Prostate gland (tissue), 2 donors: ENCODE measurements at regions not wholly inside any gene's neighbourhood (a gene's known extent, or its start where the extent isn't known, plus 50 kb on each side); places are given as distances from the start of the nearest gene placed in this dataset.

Source experiments
- DNase-seq: peaks from one replicate; pipeline ENCODE4 v3.0.0-alpha.2; 2019; ENCODE audit warnings: low spot score
- H3K27ac ChIP-seq, 2 donors: fragments of 200-600 bp; sonication (generic); 2 replicates each; pipeline ENCODE4 v1.5.1; 2017 to 2019
- H3K27me3 ChIP-seq: fragments of 200-600 bp; sonication (generic); replicated peaks from 2 replicates; pipeline ENCODE4 v1.5.1; 2019; ENCODE audit not compliant: insufficient read depth
- H3K36me3 ChIP-seq, 2 donors: fragments of 200-600 bp; sonication (generic); 1 replicate in 1 of 2; 2 replicates in 1 of 2; pipeline versions ENCODE4 v1.5.1 to v1.8.1; 2017 to 2019
- H3K4me1 ChIP-seq: fragments of 200-600 bp; sonication (generic); replicated peaks from 2 replicates; pipeline ENCODE4 v1.5.1; 2019
- H3K4me3 ChIP-seq, 2 donors: fragments of 200-600 bp; sonication (generic); 2 replicates each; pipeline ENCODE4 v1.5.1; 2017 to 2019
- H3K9me3 ChIP-seq: fragments of 200-600 bp; sonication (generic); 2 replicates; pipeline ENCODE4 v1.5.1; 2017
- POLR2A ChIP-seq: fragments of 450-650 bp; IDR thresholded peaks from one replicate; pipeline ENCODE4 v1.6.1; 2016; ENCODE audit warnings: antibody characterized with exemption, mild to moderate bottlenecking
- POLR2AphosphoS5 ChIP-seq: sonication (generic); formaldehyde crosslinking; IDR thresholded peaks from one replicate; pipeline ENCODE4 v1.6.1; 2017; ENCODE audit warnings: antibody characterized with exemption
- WGBS: methylation state at CpG from one replicate; pipeline ENCODE4 v1.1.5; 2018; 5-methylcytosine and 5-hydroxymethylcytosine counted together
- intact Hi-C: fragments of 100-400 bp; cut with DNase I; formaldehyde crosslinking; loops from one replicate; pipeline ENCODE4 v1.14.2; 2022
- TF ChIP-seq, protein P1 (sequence below), 4 experiments: fragments of 200-600 bp in 2 of 4; fragments of 450-650 bp in 2 of 4; sonication (generic) in 2 of 4; IDR thresholded peaks; 1 replicate in 3 of 4; 2 replicates in 1 of 4; pipeline ENCODE4 v1.5.1; 2016 to 2019; ENCODE audit warnings: antibody characterized with exemption in 4 of 4, mild to moderate bottlenecking in 2 of 4, moderate library complexity in 2 of 4

DNA sequence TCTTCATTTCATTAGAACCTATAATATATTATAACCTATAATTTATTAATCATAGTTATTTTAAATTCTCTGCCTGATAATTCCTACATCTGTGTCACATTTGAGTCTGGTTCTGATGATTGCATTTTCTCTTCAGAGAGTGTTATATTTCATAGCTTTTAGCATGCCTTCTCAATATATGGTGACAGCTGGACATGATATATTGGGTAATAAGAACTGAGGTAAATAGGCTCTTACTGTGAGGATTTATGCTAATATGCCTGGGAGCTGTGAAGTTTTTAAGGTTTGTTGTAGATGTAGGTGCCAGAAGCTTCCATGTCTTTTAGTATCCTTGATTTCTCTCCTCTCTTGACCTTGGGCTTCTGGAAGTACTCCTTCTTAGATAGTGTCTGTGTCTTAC lies 325.9 kb upstream of the SEMA3D start:
- intact Hi-C loops, result no loop called here
- no peak for DNase-seq
- no peaks in the 10 kb centered on the region for H3K9me3 ChIP-seq

DNA sequence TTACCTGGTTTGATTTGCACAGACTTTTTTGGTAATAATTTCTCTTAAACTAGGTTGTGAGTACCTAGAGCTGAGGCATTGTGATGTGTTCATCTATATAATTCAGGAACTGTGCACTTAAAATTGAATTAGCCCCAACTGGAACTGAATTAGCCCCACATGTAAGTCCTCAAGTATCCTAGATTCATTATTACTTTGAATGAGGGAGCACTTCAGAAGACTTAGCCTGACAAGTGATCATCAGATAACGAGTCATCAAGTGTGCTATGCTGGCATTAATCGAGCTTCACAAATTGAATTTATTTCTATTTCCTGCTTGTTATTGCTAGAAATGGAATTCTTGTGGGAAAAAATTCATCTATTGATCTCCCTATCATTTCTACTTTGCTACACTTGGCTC lies 323.4 kb upstream of the SEMA3D start:
- H3K4me1 ChIP-seq, result no peaks in the 10 kb centered on the region
- WGBS, result 79% methylated on average over 2 of the region's 2 CpGs
- no peak for DNase-seq
- TF ChIP-seq, protein P1, sequence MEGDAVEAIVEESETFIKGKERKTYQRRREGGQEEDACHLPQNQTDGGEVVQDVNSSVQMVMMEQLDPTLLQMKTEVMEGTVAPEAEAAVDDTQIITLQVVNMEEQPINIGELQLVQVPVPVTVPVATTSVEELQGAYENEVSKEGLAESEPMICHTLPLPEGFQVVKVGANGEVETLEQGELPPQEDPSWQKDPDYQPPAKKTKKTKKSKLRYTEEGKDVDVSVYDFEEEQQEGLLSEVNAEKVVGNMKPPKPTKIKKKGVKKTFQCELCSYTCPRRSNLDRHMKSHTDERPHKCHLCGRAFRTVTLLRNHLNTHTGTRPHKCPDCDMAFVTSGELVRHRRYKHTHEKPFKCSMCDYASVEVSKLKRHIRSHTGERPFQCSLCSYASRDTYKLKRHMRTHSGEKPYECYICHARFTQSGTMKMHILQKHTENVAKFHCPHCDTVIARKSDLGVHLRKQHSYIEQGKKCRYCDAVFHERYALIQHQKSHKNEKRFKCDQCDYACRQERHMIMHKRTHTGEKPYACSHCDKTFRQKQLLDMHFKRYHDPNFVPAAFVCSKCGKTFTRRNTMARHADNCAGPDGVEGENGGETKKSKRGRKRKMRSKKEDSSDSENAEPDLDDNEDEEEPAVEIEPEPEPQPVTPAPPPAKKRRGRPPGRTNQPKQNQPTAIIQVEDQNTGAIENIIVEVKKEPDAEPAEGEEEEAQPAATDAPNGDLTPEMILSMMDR (IDR thresholded peaks at IDR 0.05), result no peak
- TF ChIP-seq POLR2AphosphoS5, result no peak
- TF ChIP-seq POLR2A, result no peak
- H3K4me3 ChIP-seq, result no peak overlapping the region
- no peaks in the 10 kb centered on the region for H3K27me3 ChIP-seq
- no peaks in the 10 kb centered on the region for H3K9me3 ChIP-seq
- intact Hi-C loops, result no loop called here
- no peak overlapping the region for H3K27ac ChIP-seq
- H3K36me3 ChIP-seq, result no peaks in the 10 kb centered on the region

More for the DNA sequence above, 325.9 kb upstream of the SEMA3D start:
- Histone ChIP-seq H3K4me3 (no peak overlapping the region), H3K27ac (no peak overlapping the region), H3K36me3 (no peaks in the 10 kb centered on the region), H3K4me1 (no peaks in the 10 kb centered on the region), H3K27me3 (no peaks in the 10 kb centered on the region)
- no peak for TF ChIP-seq POLR2AphosphoS5

- H3K27me3 ChIP-seq, result no peaks in the 10 kb centered on the region
- TF ChIP-seq, protein P1 (IDR thresholded peaks at IDR 0.05), result no peak
- no peak for TF ChIP-seq POLR2AphosphoS5
- no peak for TF ChIP-seq POLR2A
- no peaks in the 10 kb centered on the region for H3K36me3 ChIP-seq
- no peak overlapping the region for H3K27ac ChIP-seq
- 80% methylated on average over 2 of the region's 2 CpGs for WGBS
- H3K4me3 ChIP-seq, result no peak overlapping the region
- H3K9me3 ChIP-seq, result no peaks in the 10 kb centered on the region
- DNase-seq, result no peak
- no peaks in the 10 kb centered on the region for H3K4me1 ChIP-seq
- intact Hi-C loops, result no loop called here
Observed at GRCh38 chr7:85509476-85509875, 322.6 kb upstream of the SEMA3D start.

GRCh38 chr7:85508642-85509410 lies 322.0 kb upstream of the SEMA3D start:
- intact Hi-C loops, result no loop called here
- no peak overlapping the region for H3K27ac ChIP-seq
- no peaks in the 10 kb centered on the region for H3K4me1 ChIP-seq
- H3K9me3 ChIP-seq, result no peaks in the 10 kb centered on the region
- no peaks in the 10 kb centered on the region for H3K36me3 ChIP-seq
- WGBS, result 80% methylated on average over 4 of the region's 4 CpGs
- H3K4me3 ChIP-seq, result no peak overlapping the region
- no peak for DNase-seq
- no peaks in the 10 kb centered on the region for H3K27me3 ChIP-seq
- no peak for TF ChIP-seq POLR2A
- TF ChIP-seq POLR2AphosphoS5, result no peak
- TF ChIP-seq, protein P1 (IDR thresholded peaks at IDR 0.05), result no peak

DNA sequence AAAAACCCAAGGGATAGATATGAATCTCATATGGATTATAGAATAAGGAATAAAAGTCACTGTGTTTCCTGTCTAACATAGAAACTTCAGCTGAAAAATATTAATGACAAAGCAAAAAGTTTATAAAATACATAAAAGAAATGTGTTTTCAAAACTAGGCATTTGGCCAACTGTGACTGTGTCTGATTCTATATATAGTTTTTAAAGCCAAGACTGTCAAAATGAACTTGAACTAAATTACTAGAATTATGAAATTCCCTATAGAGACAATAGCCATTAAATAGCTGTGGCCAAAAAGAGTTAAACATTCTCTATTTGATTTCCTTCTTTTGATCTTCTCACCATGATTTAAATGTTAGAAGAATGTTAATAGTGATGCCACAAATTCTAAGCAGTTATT lies 311.2 kb upstream of the SEMA3D start:
- no peaks in the 10 kb centered on the region for H3K4me1 ChIP-seq
- no peak for TF ChIP-seq POLR2A
- H3K27me3 ChIP-seq, result no peaks in the 10 kb centered on the region
- intact Hi-C loops, result no loop called here
- no peaks in the 10 kb centered on the region for H3K36me3 ChIP-seq
- DNase-seq, result no peak
- H3K9me3 ChIP-seq, result no peaks in the 10 kb centered on the region
- no peak overlapping the region for H3K4me3 ChIP-seq
- H3K27ac ChIP-seq, result no peak overlapping the region

- intact Hi-C loops, result no loop called here
- TF ChIP-seq, protein P1 (IDR thresholded peaks at IDR 0.05), result no peak
- TF ChIP-seq POLR2A, result no peak
- no peak for TF ChIP-seq POLR2AphosphoS5
- DNase-seq, result no peak
- Histone ChIP-seq H3K27me3 (no peaks in the 10 kb centered on the region), H3K36me3 (no peaks in the 10 kb centered on the region), H3K4me1 (no peaks in the 10 kb centered on the region), H3K4me3 (no peak overlapping the region), H3K27ac (no peak overlapping the region), H3K9me3 (no peaks in the 10 kb centered on the region)
- WGBS, result 80% methylated on average over 3 of the region's 3 CpGs
Observed at GRCh38 chr7:85489498-85489897, 302.6 kb upstream of the SEMA3D start.
